ENCODE measurements at regions not wholly inside any gene's neighbourhood (a gene's known extent, or its start where the extent isn't known, plus 50 kb on each side); places are given as distances from the start of the nearest gene placed in this dataset.

DNA sequence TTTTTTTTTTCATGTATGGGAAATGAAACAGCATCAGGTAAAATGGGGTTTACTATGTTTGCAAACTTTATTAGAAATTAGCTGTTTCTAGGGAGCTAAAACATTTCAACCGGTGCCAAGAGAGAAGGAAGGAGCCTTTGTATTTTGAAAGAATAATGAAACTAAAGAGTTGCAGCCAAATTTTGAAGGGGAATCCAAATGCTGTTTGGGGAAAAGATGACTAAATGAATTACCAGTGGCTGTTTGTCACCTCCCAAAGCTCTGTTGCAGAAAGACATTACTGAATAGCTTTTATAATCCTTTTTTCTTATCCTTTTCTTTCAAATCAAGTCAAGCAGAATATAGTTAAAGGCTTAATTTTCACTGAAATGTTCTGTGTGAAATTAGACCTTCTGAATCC is 591.3 kb upstream of the ADGRL2 start (continued):
- no peak for TF ChIP-seq SIX5 (IDR thresholded peaks at IDR 0.05; ENCODE audit: low read depth, low read length)
- no peak for TF ChIP-seq TCF12 (IDR thresholded peaks at IDR 0.05; ENCODE audit: low read depth, low read length)
- no peak for TF ChIP-seq CEBPB (IDR thresholded peaks at IDR 0.05; ENCODE audit: low read depth, low read length)

All from H1 (cell line).